Esophagus squamous epithelium (tissue), 4 donors: ENCODE measurements at regions not wholly inside any gene's neighbourhood (a gene's known extent, or its start where the extent isn't known, plus 50 kb on each side); places are given as distances from the start of the nearest gene placed in this dataset.

Source experiments
- POLR2A ChIP-seq, 4 donors: fragments of 450-650 bp; IDR thresholded peaks; one replicate each; pipeline ENCODE4 v1.6.1; 2017; ENCODE audit warnings: antibody characterized with exemption in 4 of 4, mild to moderate bottlenecking in 4 of 4, moderate library complexity in 3 of 4
- TF ChIP-seq, protein P1 (sequence below), 6 experiments: fragments of 450-650 bp in 4 of 6; fragments of 200-600 bp in 2 of 6; sonication (generic) in 2 of 6; IDR thresholded peaks; one replicate each; pipeline ENCODE4 v1.5.1; 2016 to 2019; ENCODE audit warnings: antibody characterized with exemption in 6 of 6, mild to moderate bottlenecking in 4 of 6, moderate library complexity in 4 of 6

DNA sequence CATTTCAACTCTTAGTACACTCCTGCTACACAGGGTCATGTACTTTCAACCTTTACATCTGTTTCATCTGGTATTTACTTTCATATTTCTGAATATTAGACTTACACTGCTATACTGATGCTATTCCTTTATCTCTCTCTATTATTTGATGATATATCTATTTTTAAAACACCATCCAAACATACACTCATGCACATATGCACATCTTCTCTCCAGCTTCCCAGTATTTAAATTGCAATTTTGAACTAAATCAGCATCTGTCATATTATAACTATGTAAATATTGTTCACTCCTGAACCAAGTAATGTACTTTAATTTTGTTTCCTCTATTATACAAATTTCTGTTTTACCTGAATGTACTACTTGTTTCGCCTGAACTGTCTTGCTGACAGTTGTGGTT lies 293.6 kb upstream of the FLRT2 start:
- TF ChIP-seq, protein P1, sequence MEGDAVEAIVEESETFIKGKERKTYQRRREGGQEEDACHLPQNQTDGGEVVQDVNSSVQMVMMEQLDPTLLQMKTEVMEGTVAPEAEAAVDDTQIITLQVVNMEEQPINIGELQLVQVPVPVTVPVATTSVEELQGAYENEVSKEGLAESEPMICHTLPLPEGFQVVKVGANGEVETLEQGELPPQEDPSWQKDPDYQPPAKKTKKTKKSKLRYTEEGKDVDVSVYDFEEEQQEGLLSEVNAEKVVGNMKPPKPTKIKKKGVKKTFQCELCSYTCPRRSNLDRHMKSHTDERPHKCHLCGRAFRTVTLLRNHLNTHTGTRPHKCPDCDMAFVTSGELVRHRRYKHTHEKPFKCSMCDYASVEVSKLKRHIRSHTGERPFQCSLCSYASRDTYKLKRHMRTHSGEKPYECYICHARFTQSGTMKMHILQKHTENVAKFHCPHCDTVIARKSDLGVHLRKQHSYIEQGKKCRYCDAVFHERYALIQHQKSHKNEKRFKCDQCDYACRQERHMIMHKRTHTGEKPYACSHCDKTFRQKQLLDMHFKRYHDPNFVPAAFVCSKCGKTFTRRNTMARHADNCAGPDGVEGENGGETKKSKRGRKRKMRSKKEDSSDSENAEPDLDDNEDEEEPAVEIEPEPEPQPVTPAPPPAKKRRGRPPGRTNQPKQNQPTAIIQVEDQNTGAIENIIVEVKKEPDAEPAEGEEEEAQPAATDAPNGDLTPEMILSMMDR (IDR thresholded peaks at IDR 0.05) = no peak
- no peak for TF ChIP-seq POLR2A (IDR thresholded peaks at IDR 0.05)
